SW480 (cell line): ENCODE measurements at regions not wholly inside any gene's neighbourhood (a gene's known extent, or its start where the extent isn't known, plus 50 kb on each side); places are given as distances from the start of the nearest gene placed in this dataset.
"Not testable (repeated sequence)": the region's sequence is repeated elsewhere in the genome, so short reads cannot be mapped to it uniquely, and the experiment has no call there.

Source experiments
- DNase-seq: peaks from one replicate; pipeline ENCODE4 v3.0.0-alpha.2; 2016; ENCODE audit warnings: low spot score

- no peak for DNase-seq
These were observed 185.7 kb downstream of the CGGBP1 start for GRCh38 chr3:87873136-87873535.

GRCh38 chr3:87867001-87867400 is 191.8 kb downstream of the CGGBP1 start:
- no peak for DNase-seq

- DNase-seq, result no peak
These were observed 202.7 kb downstream of the CGGBP1 start for GRCh38 chr3:87856126-87856525.

GRCh38 chr3:87855616-87856015 is 203.2 kb downstream of the CGGBP1 start:
- DNase-seq, result no peak

- no peak for DNase-seq
These were observed 203.6 kb downstream of the CGGBP1 start for GRCh38 chr3:87855211-87855610.

GRCh38 chr3:87848003-87848402 is 210.8 kb downstream of the CGGBP1 start:
- no peak for DNase-seq

GRCh38 chr3:87837076-87837475 is 221.7 kb downstream of the CGGBP1 start:
- no peak for DNase-seq

GRCh38 chr3:87836026-87836425 is 222.8 kb downstream of the CGGBP1 start:
- no peak for DNase-seq

GRCh38 chr3:87835236-87835635 is 223.6 kb downstream of the CGGBP1 start:
- no peak for DNase-seq

GRCh38 chr3:87834327-87834726 is 224.5 kb downstream of the CGGBP1 start:
- no peak for DNase-seq

- no peak for DNase-seq
These were observed 225.8 kb downstream of the CGGBP1 start for GRCh38 chr3:87833039-87833377.

- no peak for DNase-seq
These were observed 230.8 kb downstream of the CGGBP1 start for GRCh38 chr3:87828046-87828445.

GRCh38 chr3:87822563-87822962 is 236.2 kb downstream of the CGGBP1 start:
- DNase-seq, result no peak

- not testable (repeated sequence) for DNase-seq
These were observed 245.3 kb downstream of the CGGBP1 start for GRCh38 chr3:87813503-87813902.

GRCh38 chr3:87811953-87812352 is 246.9 kb downstream of the CGGBP1 start:
- no peak for DNase-seq

GRCh38 chr3:87810452-87811016 is 248.3 kb downstream of the CGGBP1 start:
- DNase-seq, result no peak

GRCh38 chr3:87805670-87806069 is 253.1 kb downstream of the CGGBP1 start:
- no peak for DNase-seq

- no peak for DNase-seq
These were observed 257.4 kb downstream of the CGGBP1 start for GRCh38 chr3:87801409-87801808.

GRCh38 chr3:87800516-87800915 is 258.3 kb downstream of the CGGBP1 start:
- DNase-seq, result no peak

GRCh38 chr3:87798567-87798947 is 260.2 kb downstream of the CGGBP1 start:
- DNase-seq, result no peak

- DNase-seq, result no peak
These were observed 260.8 kb downstream of the CGGBP1 start for GRCh38 chr3:87797872-87798566.

GRCh38 chr3:87796843-87797185 is 262.0 kb downstream of the CGGBP1 start:
- DNase-seq, result no peak

- no peak for DNase-seq
These were observed 262.5 kb downstream of the CGGBP1 start for GRCh38 chr3:87796137-87796842.

GRCh38 chr3:87795701-87796100 is 263.1 kb downstream of the CGGBP1 start:
- DNase-seq, result no peak
